ENCODE measurements at regions not wholly inside any gene's neighbourhood (a gene's known extent, or its start where the extent isn't known, plus 50 kb on each side); places are given as distances from the start of the nearest gene placed in this dataset.

GRCh38 chr13:30038884-30039283, 188.5 kb upstream of the UBL3 start:
- DNase-seq, result no peak
- intact Hi-C loops (cut with DNase I), result no loop called here

- intact Hi-C loops (cut with DNase I), result no loop called here
- DNase-seq, result no peak
Measured at GRCh38 chr13:30037766-30038165, 187.3 kb upstream of the UBL3 start.

- DNase-seq, result no peak
- intact Hi-C loops (cut with DNase I), result no loop called here
Measured at GRCh38 chr13:30037306-30037705, 186.9 kb upstream of the UBL3 start.

- intact Hi-C loops (cut with DNase I), result no loop called here
Measured at GRCh38 chr13:30034458-30034795, 184.0 kb upstream of the UBL3 start.

GRCh38 chr13:30033681-30034457, 183.5 kb upstream of the UBL3 start:
- no peak for DNase-seq
- intact Hi-C loops (cut with DNase I), result no loop called here

More at GRCh38 chr13:30034458-30034795, 184.0 kb upstream of the UBL3 start:
- no peak for DNase-seq

- DNase-seq, result no peak
- intact Hi-C loops (cut with DNase I), result no loop called here
Measured at GRCh38 chr13:30032263-30032662, 181.8 kb upstream of the UBL3 start.

GRCh38 chr13:30031488-30031887, 181.1 kb upstream of the UBL3 start:
- no peak for DNase-seq
- intact Hi-C loops (cut with DNase I), result no loop called here

GRCh38 chr13:30030141-30030750, 179.8 kb upstream of the UBL3 start:
- DNase-seq, result no peak
- intact Hi-C loops (cut with DNase I), result no loop called here

- intact Hi-C loops (cut with DNase I), result no loop called here
Measured at GRCh38 chr13:30027569-30028455, 177.4 kb upstream of the UBL3 start.

GRCh38 chr13:30026909-30027308, 176.5 kb upstream of the UBL3 start:
- intact Hi-C loops (cut with DNase I), result no loop called here
- DNase-seq, result no peak

More at GRCh38 chr13:30027569-30028455, 177.4 kb upstream of the UBL3 start:
- no peak for DNase-seq

GRCh38 chr13:30026093-30026492, 175.7 kb upstream of the UBL3 start:
- intact Hi-C loops (cut with DNase I), result no loop called here
- no peak for DNase-seq

- intact Hi-C loops (cut with DNase I), result no loop called here
- DNase-seq, result no peak
Measured at GRCh38 chr13:30025351-30025750, 174.9 kb upstream of the UBL3 start.

- no peak for DNase-seq
- intact Hi-C loops (cut with DNase I), result no loop called here
Measured at GRCh38 chr13:30024125-30024865, 173.9 kb upstream of the UBL3 start.

- intact Hi-C loops (cut with DNase I), result no loop called here
Measured at GRCh38 chr13:30023196-30023895, 172.9 kb upstream of the UBL3 start.

GRCh38 chr13:30022796-30023195, 172.4 kb upstream of the UBL3 start:
- intact Hi-C loops (cut with DNase I), result no loop called here
- DNase-seq, result no peak

More at GRCh38 chr13:30023196-30023895, 172.9 kb upstream of the UBL3 start:
- no peak for DNase-seq

GRCh38 chr13:30022256-30022655, 171.8 kb upstream of the UBL3 start:
- DNase-seq, result no peak
- intact Hi-C loops (cut with DNase I), result no loop called here

- DNase-seq, result no peak
- intact Hi-C loops (cut with DNase I), result no loop called here
Measured at GRCh38 chr13:30021611-30022010, 171.2 kb upstream of the UBL3 start.

- no peak for DNase-seq
- intact Hi-C loops (cut with DNase I), result no loop called here
Measured at GRCh38 chr13:30020726-30021312, 170.4 kb upstream of the UBL3 start.

Measured in posterior cingulate gyrus (tissue), 11 donors.